ENCODE measurements at regions not wholly inside any gene's neighbourhood (a gene's known extent, or its start where the extent isn't known, plus 50 kb on each side); places are given as distances from the start of the nearest gene placed in this dataset.

GRCh38 chr13:63110466-63110865 lies 1694.8 kb upstream of the PCDH20 start:
- Histone ChIP-seq H3K9me3 (ENCODE audit: insufficient read depth, low read length) (no peaks in the 10 kb centered on the region), H3K36me3 (ENCODE audit: low read length) (no peaks in the 10 kb centered on the region), H2AFZ (ENCODE audit: low read depth, low read length, severe bottlenecking) (no peak overlapping the region), H3K27me3 (ENCODE audit: low read length) (no peaks in the 10 kb centered on the region), H3K9ac (ENCODE audit: low read length) (no peak overlapping the region), H3K4me3 (ENCODE audit: insufficient read depth, low read length, poor library complexity, severe bottlenecking) (no peak overlapping the region), H3F3A (ENCODE audit: insufficient read depth) (no peaks in the 10 kb centered on the region), H3K27ac (ENCODE audit: low read depth, low read length) (no peak overlapping the region), H4K20me1 (ENCODE audit: low read depth, low read length) (no peaks in the 10 kb centered on the region), H3K79me2 (ENCODE audit: insufficient read depth, low read length) (no peaks in the 10 kb centered on the region), H3K9me2 (replicated peaks; ENCODE audit: insufficient read depth, low read length) (no peaks in the 10 kb centered on the region), H3K4me2 (ENCODE audit: low read depth, low read length, poor library complexity, severe bottlenecking) (no peak overlapping the region)
- no peak for TF ChIP-seq EZH2phosphoT487 (conservative IDR thresholded peaks at IDR 0.05; ENCODE audit: low read length)

- H3K9me2 ChIP-seq (replicated peaks; ENCODE audit: insufficient read depth, low read length): no peaks in the 10 kb centered on the region
- no peak overlapping the region for H3K4me3 ChIP-seq (ENCODE audit: insufficient read depth, low read length, poor library complexity, severe bottlenecking)
- TF ChIP-seq CTCF (IDR thresholded peaks at IDR 0.05; ENCODE audit: insufficient read depth, low read length, poor library complexity, severe bottlenecking) (no peak), EZH2phosphoT487 (conservative IDR thresholded peaks at IDR 0.05; ENCODE audit: low read length) (no peak)
- H3K9me3 ChIP-seq (ENCODE audit: insufficient read depth, low read length): no peaks in the 10 kb centered on the region
- H2AFZ ChIP-seq (ENCODE audit: low read depth, low read length, severe bottlenecking): no peak overlapping the region
- no peaks in the 10 kb centered on the region for H3K27me3 ChIP-seq (ENCODE audit: low read length)
- H3K27ac ChIP-seq (ENCODE audit: low read depth, low read length): no peak overlapping the region
- H4K20me1 ChIP-seq (ENCODE audit: low read depth, low read length): no peaks in the 10 kb centered on the region
- H3K9ac ChIP-seq (ENCODE audit: low read length): no peak overlapping the region
- H3K79me2 ChIP-seq (ENCODE audit: insufficient read depth, low read length): no peaks in the 10 kb centered on the region
- no peaks in the 10 kb centered on the region for H3F3A ChIP-seq (ENCODE audit: insufficient read depth)
- H3K36me3 ChIP-seq (ENCODE audit: low read length): no peaks in the 10 kb centered on the region
- no peak overlapping the region for H3K4me2 ChIP-seq (ENCODE audit: low read depth, low read length, poor library complexity, severe bottlenecking)
Measured at GRCh38 chr13:63107179-63107943, 1691.7 kb upstream of the PCDH20 start.

- H3K4me2 ChIP-seq (ENCODE audit: low read depth, low read length, poor library complexity, severe bottlenecking): no peak overlapping the region
- no peak overlapping the region for H2AFZ ChIP-seq (ENCODE audit: low read depth, low read length, severe bottlenecking)
- H3K36me3 ChIP-seq (ENCODE audit: low read length): no peaks in the 10 kb centered on the region
- no peaks in the 10 kb centered on the region for H3K9me3 ChIP-seq (ENCODE audit: insufficient read depth, low read length)
- H3K9me2 ChIP-seq (replicated peaks; ENCODE audit: insufficient read depth, low read length): no peaks in the 10 kb centered on the region
- H3F3A ChIP-seq (ENCODE audit: insufficient read depth): no peaks in the 10 kb centered on the region
- no peaks in the 10 kb centered on the region for H3K27me3 ChIP-seq (ENCODE audit: low read length)
- no peaks in the 10 kb centered on the region for H3K79me2 ChIP-seq (ENCODE audit: insufficient read depth, low read length)
- no peak overlapping the region for H3K9ac ChIP-seq (ENCODE audit: low read length)
- H3K27ac ChIP-seq (ENCODE audit: low read depth, low read length): no peak overlapping the region
- H4K20me1 ChIP-seq (ENCODE audit: low read depth, low read length): no peaks in the 10 kb centered on the region
- no peak overlapping the region for H3K4me3 ChIP-seq (ENCODE audit: insufficient read depth, low read length, poor library complexity, severe bottlenecking)
- no peak for TF ChIP-seq CTCF (IDR thresholded peaks at IDR 0.05; ENCODE audit: insufficient read depth, low read length, poor library complexity, severe bottlenecking)
- TF ChIP-seq EZH2phosphoT487 (conservative IDR thresholded peaks at IDR 0.05; ENCODE audit: low read length): no peak
Measured at GRCh38 chr13:63094717-63095116, 1679.1 kb upstream of the PCDH20 start.

- no peak overlapping the region for H2AFZ ChIP-seq (ENCODE audit: low read depth, low read length, severe bottlenecking)
- H3K27ac ChIP-seq (ENCODE audit: low read depth, low read length): no peak overlapping the region
- no peaks in the 10 kb centered on the region for H3K79me2 ChIP-seq (ENCODE audit: insufficient read depth, low read length)
- no peak overlapping the region for H3K9ac ChIP-seq (ENCODE audit: low read length)
- no peaks in the 10 kb centered on the region for H4K20me1 ChIP-seq (ENCODE audit: low read depth, low read length)
- TF ChIP-seq CTCF (IDR thresholded peaks at IDR 0.05; ENCODE audit: insufficient read depth, low read length, poor library complexity, severe bottlenecking): no peak
- no peak for TF ChIP-seq EZH2phosphoT487 (conservative IDR thresholded peaks at IDR 0.05; ENCODE audit: low read length)
- H3K9me3 ChIP-seq (ENCODE audit: insufficient read depth, low read length): no peaks in the 10 kb centered on the region
- no peaks in the 10 kb centered on the region for H3F3A ChIP-seq (ENCODE audit: insufficient read depth)
- H3K4me2 ChIP-seq (ENCODE audit: low read depth, low read length, poor library complexity, severe bottlenecking): no peak overlapping the region
- H3K27me3 ChIP-seq (ENCODE audit: low read length): no peaks in the 10 kb centered on the region
- H3K9me2 ChIP-seq (replicated peaks; ENCODE audit: insufficient read depth, low read length): no peaks in the 10 kb centered on the region
- H3K36me3 ChIP-seq (ENCODE audit: low read length): no peaks in the 10 kb centered on the region
- no peak overlapping the region for H3K4me3 ChIP-seq (ENCODE audit: insufficient read depth, low read length, poor library complexity, severe bottlenecking)
Measured at GRCh38 chr13:63093907-63094469, 1678.3 kb upstream of the PCDH20 start.

Measured in SU-DHL-6 (cell line).